Mammary epithelial cell (primary cell): ENCODE measurements at regions not wholly inside any gene's neighbourhood (a gene's known extent, or its start where the extent isn't known, plus 50 kb on each side); places are given as distances from the start of the nearest gene placed in this dataset.

ENCODE experiments used
- EZH2 ChIP-seq: IDR thresholded peaks from 2 replicates; pipeline ENCODE4 v1.6.1; 2012; ENCODE audit warnings: low read length, inconsistent platforms, borderline replicate concordance
- TF ChIP-seq, protein P1 (sequence below), 2 donors: IDR thresholded peaks in 1 of 2; conservative IDR thresholded peaks in 1 of 2; 2 replicates each; pipeline ENCODE4 v1.5.1; 2011 to 2012; ENCODE audit warnings: inconsistent platforms in 2 of 2, low read length in 2 of 2, mild to moderate bottlenecking in 2 of 2, control low read depth in 1 of 2, low read depth in 1 of 2; ENCODE audit not compliant: insufficient read depth in 1 of 2; ENCODE audit errors: extremely low read depth in 1 of 2

DNA sequence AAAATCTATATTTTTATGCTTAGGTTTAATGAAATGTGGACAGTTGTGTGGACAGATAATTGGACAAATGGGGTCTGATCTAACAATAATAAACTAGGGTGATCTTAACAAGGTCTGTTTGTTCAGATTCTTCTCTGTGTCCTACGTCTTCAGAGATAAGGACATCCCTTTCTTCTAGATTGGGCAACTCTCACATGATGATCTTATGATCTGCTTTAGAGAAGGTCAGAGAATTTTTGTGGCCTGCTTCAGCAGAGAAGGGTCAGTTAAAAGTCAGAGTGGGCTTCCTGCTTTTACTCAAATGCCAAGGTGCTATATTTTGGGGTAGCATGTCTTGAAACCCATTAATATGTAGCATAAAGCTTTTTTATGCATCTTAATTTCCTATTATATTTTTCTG, 63.8 kb upstream of the RGMB start:
- TF ChIP-seq, protein P1, sequence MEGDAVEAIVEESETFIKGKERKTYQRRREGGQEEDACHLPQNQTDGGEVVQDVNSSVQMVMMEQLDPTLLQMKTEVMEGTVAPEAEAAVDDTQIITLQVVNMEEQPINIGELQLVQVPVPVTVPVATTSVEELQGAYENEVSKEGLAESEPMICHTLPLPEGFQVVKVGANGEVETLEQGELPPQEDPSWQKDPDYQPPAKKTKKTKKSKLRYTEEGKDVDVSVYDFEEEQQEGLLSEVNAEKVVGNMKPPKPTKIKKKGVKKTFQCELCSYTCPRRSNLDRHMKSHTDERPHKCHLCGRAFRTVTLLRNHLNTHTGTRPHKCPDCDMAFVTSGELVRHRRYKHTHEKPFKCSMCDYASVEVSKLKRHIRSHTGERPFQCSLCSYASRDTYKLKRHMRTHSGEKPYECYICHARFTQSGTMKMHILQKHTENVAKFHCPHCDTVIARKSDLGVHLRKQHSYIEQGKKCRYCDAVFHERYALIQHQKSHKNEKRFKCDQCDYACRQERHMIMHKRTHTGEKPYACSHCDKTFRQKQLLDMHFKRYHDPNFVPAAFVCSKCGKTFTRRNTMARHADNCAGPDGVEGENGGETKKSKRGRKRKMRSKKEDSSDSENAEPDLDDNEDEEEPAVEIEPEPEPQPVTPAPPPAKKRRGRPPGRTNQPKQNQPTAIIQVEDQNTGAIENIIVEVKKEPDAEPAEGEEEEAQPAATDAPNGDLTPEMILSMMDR (conservative IDR thresholded peaks at IDR 0.05 in 1 of 2, IDR thresholded peaks at IDR 0.05 in 1 of 2; ENCODE audit: extremely low read depth in 1 of 2, insufficient read depth in 1 of 2, low read depth in 1 of 2, low read length in 2 of 2): no peak
- TF ChIP-seq EZH2: no peak
